ENCODE measurements at regions not wholly inside any gene's neighbourhood (a gene's known extent, or its start where the extent isn't known, plus 50 kb on each side); places are given as distances from the start of the nearest gene placed in this dataset.

DNA sequence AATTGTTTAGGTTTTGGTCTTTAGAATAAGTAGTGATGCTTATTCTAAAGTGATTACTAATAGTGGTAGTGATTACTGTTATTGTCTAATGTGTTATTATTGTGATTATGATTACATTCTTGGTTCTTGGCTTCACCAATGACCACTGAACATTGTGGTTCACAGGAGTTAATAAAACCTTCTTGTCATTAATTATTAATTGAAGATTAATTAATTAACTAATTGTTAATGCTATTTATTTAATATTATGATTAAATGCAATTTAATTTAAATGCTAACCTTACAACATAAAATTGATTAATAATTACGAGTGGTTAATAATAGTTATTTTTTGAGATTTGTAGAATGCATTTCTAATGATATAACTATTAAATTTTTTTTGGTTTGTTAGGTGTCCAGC lies 747.7 kb upstream of the POM121L12 start:
- intact Hi-C loops (cut with micrococcal nuclease; ENCODE audit: unreplicated experiment): no loop called here
- H3K9me3 Mint-ChIP-seq (ENCODE audit: low read depth, unreplicated experiment): peaks cover 16% of the 10 kb centered on the region
- no TSS peak for BruUV-seq (replicated peaks)

GRCh38 chr7:52285689-52286088 lies 749.7 kb upstream of the POM121L12 start:
- H3K27ac Mint-ChIP-seq (ENCODE audit: unreplicated experiment): no peak overlapping the region
- no peak for DNase-seq
- BruUV-seq (replicated peaks): no TSS peak
- no peak overlapping the region for H3K4me3 Mint-ChIP-seq (ENCODE audit: low read depth, unreplicated experiment)
- no peak for TF ChIP-seq CTCF (IDR thresholded peaks at IDR 0.05; ENCODE audit: unreplicated experiment)
- no peaks in the 10 kb centered on the region for H3K36me3 Mint-ChIP-seq (ENCODE audit: insufficient read depth, unreplicated experiment)
- CTCF ChIA-PET: no interaction called here
- intact Hi-C loops (cut with micrococcal nuclease; ENCODE audit: unreplicated experiment): no loop called here
- peaks cover 24% of the 10 kb centered on the region for H3K9me3 Mint-ChIP-seq (ENCODE audit: low read depth, unreplicated experiment)
- no peaks in the 10 kb centered on the region for H3K27me3 Mint-ChIP-seq (ENCODE audit: unreplicated experiment)
- H3K4me1 Mint-ChIP-seq (ENCODE audit: low read depth, unreplicated experiment): no peaks in the 10 kb centered on the region

More for the DNA sequence above, 747.7 kb upstream of the POM121L12 start:
- no peak for DNase-seq
- no peak for TF ChIP-seq CTCF (IDR thresholded peaks at IDR 0.05; ENCODE audit: unreplicated experiment)
- no peaks in the 10 kb centered on the region for H3K36me3 Mint-ChIP-seq (ENCODE audit: insufficient read depth, unreplicated experiment)
- CTCF ChIA-PET: no interaction called here
- H3K4me3 Mint-ChIP-seq (ENCODE audit: low read depth, unreplicated experiment): no peak overlapping the region
- H3K4me1 Mint-ChIP-seq (ENCODE audit: low read depth, unreplicated experiment): no peaks in the 10 kb centered on the region
- H3K27ac Mint-ChIP-seq (ENCODE audit: unreplicated experiment): no peak overlapping the region
- H3K27me3 Mint-ChIP-seq (ENCODE audit: unreplicated experiment): no peaks in the 10 kb centered on the region

GRCh38 chr7:52283335-52283734 lies 752.1 kb upstream of the POM121L12 start:
- Mint-ChIP-seq H3K27me3 (ENCODE audit: unreplicated experiment) (no peaks in the 10 kb centered on the region), H3K36me3 (ENCODE audit: insufficient read depth, unreplicated experiment) (no peaks in the 10 kb centered on the region), H3K27ac (ENCODE audit: unreplicated experiment) (no peak overlapping the region), H3K4me1 (ENCODE audit: low read depth, unreplicated experiment) (no peaks in the 10 kb centered on the region), H3K4me3 (ENCODE audit: low read depth, unreplicated experiment) (no peak overlapping the region), H3K9me3 (ENCODE audit: low read depth, unreplicated experiment) (peaks cover 27% of the 10 kb centered on the region)
- intact Hi-C loops (cut with micrococcal nuclease; ENCODE audit: unreplicated experiment): no loop called here
- no TSS peak for BruUV-seq (replicated peaks)
- no peak for DNase-seq
- no peak for TF ChIP-seq CTCF (IDR thresholded peaks at IDR 0.05; ENCODE audit: unreplicated experiment)
- CTCF ChIA-PET: no interaction called here

GRCh38 chr7:52273685-52274610 lies 761.5 kb upstream of the POM121L12 start:
- H3K4me3 Mint-ChIP-seq (ENCODE audit: low read depth, unreplicated experiment): no peak overlapping the region

More at GRCh38 chr7:52273685-52274610, 761.5 kb upstream of the POM121L12 start:
- no peaks in the 10 kb centered on the region for H3K4me1 Mint-ChIP-seq (ENCODE audit: low read depth, unreplicated experiment)
- H3K27ac Mint-ChIP-seq (ENCODE audit: unreplicated experiment): no peak overlapping the region
- BruUV-seq (replicated peaks): no TSS peak
- DNase-seq: no peak
- intact Hi-C loops (cut with micrococcal nuclease; ENCODE audit: unreplicated experiment): no loop called here
- H3K36me3 Mint-ChIP-seq (ENCODE audit: insufficient read depth, unreplicated experiment): no peaks in the 10 kb centered on the region
- TF ChIP-seq CTCF (IDR thresholded peaks at IDR 0.05; ENCODE audit: unreplicated experiment): no peak
- peaks cover 16% of the 10 kb centered on the region for H3K9me3 Mint-ChIP-seq (ENCODE audit: low read depth, unreplicated experiment)
- CTCF ChIA-PET: no interaction called here
- no peaks in the 10 kb centered on the region for H3K27me3 Mint-ChIP-seq (ENCODE audit: unreplicated experiment)

Data from Calu3 (cell line).